Fibroblast of lung (primary cell): ENCODE measurements at regions not wholly inside any gene's neighbourhood (a gene's known extent, or its start where the extent isn't known, plus 50 kb on each side); places are given as distances from the start of the nearest gene placed in this dataset.

ENCODE experiments used
- DNase-seq, 2 donors: peaks; one replicate each; pipeline versions ENCODE4 v3.0.0 to v3.0.0-alpha.2; 2010; ENCODE audit warnings: low read depth in 2 of 2
- H2AFZ ChIP-seq: 2 replicates; pipeline ENCODE4 v1.5.1; 2012; ENCODE audit warnings: low read length, control low read depth, inconsistent platforms
- H3K27ac ChIP-seq: 2 replicates; pipeline ENCODE4 v1.5.1; 2011; ENCODE audit warnings: low read length, control low read depth; ENCODE audit not compliant: insufficient read depth
- H3K27me3 ChIP-seq: 2 replicates; pipeline ENCODE4 v1.5.1; 2011; ENCODE audit warnings: mild to moderate bottlenecking, low read length; ENCODE audit not compliant: control insufficient read depth, insufficient read depth
- H3K36me3 ChIP-seq: 2 replicates; pipeline ENCODE4 v1.5.1; 2011; ENCODE audit warnings: low read length; ENCODE audit not compliant: control insufficient read depth, insufficient read depth
- H3K4me1 ChIP-seq: 2 replicates; pipeline ENCODE4 v1.5.1; 2011; ENCODE audit warnings: low read length; ENCODE audit not compliant: control insufficient read depth, insufficient read depth; ENCODE audit errors: extremely low read depth
- H3K4me2 ChIP-seq: 2 replicates; pipeline ENCODE4 v1.5.1; 2011; ENCODE audit warnings: low read length, control low read depth; ENCODE audit not compliant: insufficient read depth; ENCODE audit errors: extremely low read depth
- H3K4me3 ChIP-seq, 4 experiments: fragments of 200-600 bp in 1 of 4; sonication (generic) in 1 of 4; replicated peaks in 1 of 4; 2 replicates each; pipeline ENCODE4 v1.5.1; 2011 to 2016; ENCODE audit warnings: low read length in 4 of 4, low read depth in 3 of 4, mild to moderate bottlenecking in 3 of 4, control low read depth in 2 of 4, inconsistent platforms in 1 of 4, mixed read lengths in 1 of 4; ENCODE audit not compliant: insufficient read depth in 1 of 4; ENCODE audit errors: control extremely low read depth in 1 of 4
- H3K79me2 ChIP-seq: 2 replicates; pipeline ENCODE4 v1.5.1; 2012; ENCODE audit warnings: mild to moderate bottlenecking, low read length, inconsistent platforms; ENCODE audit not compliant: control insufficient read depth, insufficient read depth
- H3K9ac ChIP-seq: 2 replicates; pipeline ENCODE4 v1.5.1; 2011; ENCODE audit warnings: mild to moderate bottlenecking, low read length, control low read depth; ENCODE audit not compliant: insufficient read depth
- H3K9me3 ChIP-seq: 2 replicates; pipeline ENCODE4 v1.5.1; 2012; ENCODE audit warnings: low read depth, low read length; ENCODE audit not compliant: control insufficient read depth, insufficient read depth
- H4K20me1 ChIP-seq: 2 replicates; pipeline ENCODE4 v1.5.1; 2011; ENCODE audit warnings: low read length; ENCODE audit not compliant: control insufficient read depth, insufficient read depth; ENCODE audit errors: extremely low read depth
- CTCF ChIP-seq, 2 donors: IDR thresholded peaks in 1 of 2; conservative IDR thresholded peaks in 1 of 2; 1 replicate in 1 of 2; 2 replicates in 1 of 2; pipeline ENCODE4 v1.5.1; 2011 to 2012; ENCODE audit warnings: low read length in 2 of 2, control low read depth in 1 of 2, inconsistent platforms in 1 of 2, low read depth in 1 of 2, mild to moderate bottlenecking in 1 of 2
- EZH2 ChIP-seq: IDR thresholded peaks from 2 replicates; pipeline ENCODE4 v1.5.1; 2012; ENCODE audit warnings: low read length, control low read depth, mild to moderate bottlenecking; ENCODE audit errors: missing control alignments

- Histone ChIP-seq H3K9me3 (no peaks in the 10 kb centered on the region), H3K4me3 (no peak overlapping the region), H3K4me2 (no peak overlapping the region), H3K27ac (no peak overlapping the region), H3K9ac (no peak overlapping the region), H3K79me2 (no peaks in the 10 kb centered on the region), H3K27me3 (no peaks in the 10 kb centered on the region), H4K20me1 (no peaks in the 10 kb centered on the region), H3K36me3 (no peaks in the 10 kb centered on the region), H3K4me1 (no peaks in the 10 kb centered on the region), H2AFZ (no peak overlapping the region)
- TF ChIP-seq CTCF (conservative IDR thresholded peaks at IDR 0.05 in 1 of 2, IDR thresholded peaks at IDR 0.05 in 1 of 2; ENCODE audit: low read depth in 1 of 2, low read length in 2 of 2) (no peak), EZH2 (no peak)
- no peak for DNase-seq
Measured at GRCh38 chr6:98016565-98016964, 733.5 kb upstream of the MMS22L start.

- Histone ChIP-seq H3K4me2 (no peak overlapping the region), H4K20me1 (no peaks in the 10 kb centered on the region), H3K79me2 (no peaks in the 10 kb centered on the region), H3K27ac (no peak overlapping the region), H3K36me3 (no peaks in the 10 kb centered on the region), H3K9ac (no peak overlapping the region), H3K4me1 (no peaks in the 10 kb centered on the region), H3K27me3 (no peaks in the 10 kb centered on the region), H3K4me3 (no peak overlapping the region), H2AFZ (no peak overlapping the region), H3K9me3 (no peaks in the 10 kb centered on the region)
- no peak for DNase-seq
- no peak for TF ChIP-seq EZH2
- TF ChIP-seq CTCF (conservative IDR thresholded peaks at IDR 0.05 in 1 of 2, IDR thresholded peaks at IDR 0.05 in 1 of 2; ENCODE audit: low read depth in 1 of 2, low read length in 2 of 2), result no peak
Measured at GRCh38 chr6:98020222-98020621, 737.2 kb upstream of the MMS22L start.

- no peak overlapping the region for H2AFZ ChIP-seq
- no peak for DNase-seq
- no peak for TF ChIP-seq CTCF (conservative IDR thresholded peaks at IDR 0.05 in 1 of 2, IDR thresholded peaks at IDR 0.05 in 1 of 2; ENCODE audit: low read depth in 1 of 2, low read length in 2 of 2)
- no peak for TF ChIP-seq EZH2
- no peak overlapping the region for H3K9ac ChIP-seq
- no peak overlapping the region for H3K27ac ChIP-seq
- H3K36me3 ChIP-seq, result no peaks in the 10 kb centered on the region
- no peaks in the 10 kb centered on the region for H3K4me1 ChIP-seq
- no peak overlapping the region for H3K4me3 ChIP-seq
- no peaks in the 10 kb centered on the region for H3K79me2 ChIP-seq
- H4K20me1 ChIP-seq, result no peaks in the 10 kb centered on the region
- no peaks in the 10 kb centered on the region for H3K9me3 ChIP-seq
- no peak overlapping the region for H3K4me2 ChIP-seq
- H3K27me3 ChIP-seq, result no peaks in the 10 kb centered on the region
Measured at GRCh38 chr6:98024359-98024758, 741.3 kb upstream of the MMS22L start.
